ENCODE measurements at regions not wholly inside any gene's neighbourhood (a gene's known extent, or its start where the extent isn't known, plus 50 kb on each side); places are given as distances from the start of the nearest gene placed in this dataset.

DNA sequence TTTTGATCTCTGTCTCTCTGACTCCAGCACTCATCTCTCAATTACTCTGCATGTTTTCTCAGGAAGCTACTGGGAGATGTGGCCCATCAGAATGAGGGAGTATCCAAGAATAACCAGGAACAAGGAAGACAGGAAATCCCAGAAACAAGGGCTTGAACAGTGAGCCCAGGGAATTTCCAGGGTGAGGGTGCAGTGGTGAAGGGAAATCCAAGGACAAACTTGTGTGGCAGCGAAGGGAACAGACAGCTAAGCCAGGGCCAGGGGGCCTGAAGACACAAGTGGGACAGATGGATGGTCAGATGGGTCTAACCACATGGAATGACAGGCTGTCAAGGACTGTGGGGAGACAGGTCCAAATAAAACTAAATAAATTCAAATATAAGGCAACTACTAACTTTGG, 121.8 kb upstream of the ERRFI1 start:
- DNase-seq (no peak), ATAC-seq (no peak)
- Histone ChIP-seq H3K4me1 (ENCODE audit: insufficient read depth, low read length) (no peaks in the 10 kb centered on the region), H4K20me1 (ENCODE audit: low read length) (no peaks in the 10 kb centered on the region), H3F3A (ENCODE audit: low read length, unreplicated experiment) (no peaks in the 10 kb centered on the region), H3K9me2 (replicated peaks; ENCODE audit: low read length) (no peaks in the 10 kb centered on the region), H3K27ac (ENCODE audit: low read length) (no peak overlapping the region), H2AFZ (ENCODE audit: low read length) (no peak overlapping the region), H3K79me2 (ENCODE audit: low read length) (no peaks in the 10 kb centered on the region), H3K27me3 (ENCODE audit: low read length) (no peaks in the 10 kb centered on the region), H3K9me3 (ENCODE audit: low read length) (no peaks in the 10 kb centered on the region), H3K4me2 (ENCODE audit: low read length) (no peak overlapping the region), H3K36me3 (ENCODE audit: low read depth, low read length) (no peaks in the 10 kb centered on the region), H3K9ac (ENCODE audit: low read length) (no peak overlapping the region), H3K4me3 (ENCODE audit: low read length) (no peak overlapping the region)
- no TSS peak for BruUV-seq (replicated peaks)
- POLR2A ChIA-PET (ENCODE audit: unreplicated experiment) = interaction anchor here (0.6 kb wide), 1 partner anchor 56 kb away, joined by 4 read pairs; no protein-coding TSS in a partner anchor
- intact Hi-C loops (cut with micrococcal nuclease) = no loop called here
- CTCF ChIA-PET = no interaction called here
- TF ChIP-seq, protein P1, sequence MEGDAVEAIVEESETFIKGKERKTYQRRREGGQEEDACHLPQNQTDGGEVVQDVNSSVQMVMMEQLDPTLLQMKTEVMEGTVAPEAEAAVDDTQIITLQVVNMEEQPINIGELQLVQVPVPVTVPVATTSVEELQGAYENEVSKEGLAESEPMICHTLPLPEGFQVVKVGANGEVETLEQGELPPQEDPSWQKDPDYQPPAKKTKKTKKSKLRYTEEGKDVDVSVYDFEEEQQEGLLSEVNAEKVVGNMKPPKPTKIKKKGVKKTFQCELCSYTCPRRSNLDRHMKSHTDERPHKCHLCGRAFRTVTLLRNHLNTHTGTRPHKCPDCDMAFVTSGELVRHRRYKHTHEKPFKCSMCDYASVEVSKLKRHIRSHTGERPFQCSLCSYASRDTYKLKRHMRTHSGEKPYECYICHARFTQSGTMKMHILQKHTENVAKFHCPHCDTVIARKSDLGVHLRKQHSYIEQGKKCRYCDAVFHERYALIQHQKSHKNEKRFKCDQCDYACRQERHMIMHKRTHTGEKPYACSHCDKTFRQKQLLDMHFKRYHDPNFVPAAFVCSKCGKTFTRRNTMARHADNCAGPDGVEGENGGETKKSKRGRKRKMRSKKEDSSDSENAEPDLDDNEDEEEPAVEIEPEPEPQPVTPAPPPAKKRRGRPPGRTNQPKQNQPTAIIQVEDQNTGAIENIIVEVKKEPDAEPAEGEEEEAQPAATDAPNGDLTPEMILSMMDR (conservative IDR thresholded peaks at IDR 0.05; ENCODE audit: low read depth, low read length) = no peak
- TF ChIP-seq EZH2phosphoT487 (IDR thresholded peaks at IDR 0.05; ENCODE audit: borderline replicate concordance, low read length) = no peak

DNA sequence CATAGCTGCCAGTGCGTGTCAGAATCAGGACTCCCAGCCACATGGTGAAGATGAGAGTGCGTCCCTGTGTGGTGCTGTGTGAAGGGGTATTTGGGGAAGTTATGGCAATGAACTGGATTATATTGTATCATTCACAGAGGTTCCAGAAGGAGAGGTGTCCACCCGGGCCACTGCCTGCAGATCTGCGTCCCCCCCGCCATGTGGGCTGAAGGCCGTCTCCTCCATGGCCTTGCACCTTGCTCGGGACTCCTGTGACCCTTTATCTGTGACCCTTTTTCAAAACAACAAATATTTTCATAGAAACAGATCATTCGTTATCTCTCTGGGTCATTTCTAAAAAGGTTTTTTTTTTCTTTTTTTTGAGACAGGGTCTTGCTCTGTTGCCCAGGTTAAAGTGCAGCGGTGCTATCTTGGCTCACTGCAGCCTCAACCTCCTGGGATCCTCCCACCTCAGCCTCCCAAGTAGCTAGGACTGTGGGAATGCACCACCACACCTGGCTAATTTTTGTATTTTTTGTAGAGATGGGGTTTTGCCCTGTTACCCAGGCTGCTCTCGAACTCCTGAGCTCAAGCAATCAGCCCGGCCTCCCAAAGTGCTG, 120.2 kb upstream of the ERRFI1 start:
- no peaks in the 10 kb centered on the region for H3K9me2 ChIP-seq (replicated peaks; ENCODE audit: low read length)
- H3K27me3 ChIP-seq (ENCODE audit: low read length) = no peaks in the 10 kb centered on the region
- no peaks in the 10 kb centered on the region for H3K4me1 ChIP-seq (ENCODE audit: insufficient read depth, low read length)
- ChIA-PET CTCF (no interaction called here), POLR2A (ENCODE audit: unreplicated experiment) (no interaction called here)
- no peak overlapping the region for H3K9ac ChIP-seq (ENCODE audit: low read length)
- H2AFZ ChIP-seq (ENCODE audit: low read length) = no peak overlapping the region
- H3K36me3 ChIP-seq (ENCODE audit: low read depth, low read length) = no peaks in the 10 kb centered on the region
- H3K79me2 ChIP-seq (ENCODE audit: low read length) = no peaks in the 10 kb centered on the region
- TF ChIP-seq EZH2phosphoT487 (IDR thresholded peaks at IDR 0.05; ENCODE audit: borderline replicate concordance, low read length) (no peak), EZH2 (IDR thresholded peaks at IDR 0.05; ENCODE audit: low read length, unreplicated experiment) (no peak)
- TF ChIP-seq, protein P1 (conservative IDR thresholded peaks at IDR 0.05; ENCODE audit: low read depth, low read length) = no peak
- no TSS peak for BruUV-seq (replicated peaks)
- ATAC-seq (no peak), DNase-seq (no peak)
- H3K27ac ChIP-seq (ENCODE audit: low read length) = no peak overlapping the region
- intact Hi-C loops (cut with micrococcal nuclease) = no loop called here
- no peak overlapping the region for H3K4me3 ChIP-seq (ENCODE audit: low read length)
- no peak overlapping the region for H3K4me2 ChIP-seq (ENCODE audit: low read length)
- no peaks in the 10 kb centered on the region for H3F3A ChIP-seq (ENCODE audit: low read length, unreplicated experiment)
- H3K9me3 ChIP-seq (ENCODE audit: low read length) = no peaks in the 10 kb centered on the region
- no peaks in the 10 kb centered on the region for H4K20me1 ChIP-seq (ENCODE audit: low read length)

DNA sequence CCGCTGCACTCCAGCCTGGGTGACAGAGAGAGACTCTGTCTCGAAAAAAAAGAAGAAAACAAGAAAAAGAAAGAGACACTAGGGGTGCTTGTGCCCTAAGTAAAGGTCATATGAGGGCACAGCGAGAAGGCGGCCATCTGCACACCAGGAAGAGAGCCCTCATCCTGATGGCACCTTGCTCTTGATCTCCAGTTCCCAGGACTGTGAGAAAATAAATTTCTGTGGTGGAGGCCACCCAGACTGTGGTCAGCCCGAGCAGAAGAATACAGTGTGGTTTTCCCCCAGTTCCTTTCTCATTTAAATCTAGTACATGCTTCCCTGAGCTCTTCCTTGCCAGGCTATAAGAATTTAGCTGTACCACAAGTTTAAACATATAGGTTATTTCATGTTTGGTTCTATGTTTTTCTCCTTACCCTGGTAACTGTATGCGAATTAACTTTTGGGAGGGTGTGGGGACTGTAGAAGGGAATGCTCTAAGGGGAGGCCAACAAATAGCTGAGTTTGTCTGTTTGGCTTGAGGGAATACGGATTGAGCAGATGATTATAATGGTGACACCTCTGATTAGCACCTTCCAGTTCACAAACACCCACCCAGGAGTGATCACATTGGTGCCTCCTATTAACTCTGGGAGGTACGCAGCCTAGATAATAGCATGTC, 119.6 kb upstream of the ERRFI1 start:
- no peak for ATAC-seq
- H3K27ac ChIP-seq (ENCODE audit: low read length) = no peak overlapping the region
- no peaks in the 10 kb centered on the region for H3K4me1 ChIP-seq (ENCODE audit: insufficient read depth, low read length)
- no TSS peak for BruUV-seq (replicated peaks)
- TF ChIP-seq EZH2phosphoT487 (IDR thresholded peaks at IDR 0.05; ENCODE audit: borderline replicate concordance, low read length) (no peak), EZH2 (IDR thresholded peaks at IDR 0.05; ENCODE audit: low read length, unreplicated experiment) (no peak)
- TF ChIP-seq, protein P1 (conservative IDR thresholded peaks at IDR 0.05; ENCODE audit: low read depth, low read length) = no peak
- no peaks in the 10 kb centered on the region for H3K27me3 ChIP-seq (ENCODE audit: low read length)
- ChIA-PET POLR2A (ENCODE audit: unreplicated experiment) (no interaction called here), CTCF (interaction anchor here (0.6 kb wide), 1 partner anchor 71 kb away, joined by 3 read pairs; no protein-coding TSS in a partner anchor)
- intact Hi-C loops (cut with micrococcal nuclease) = no loop called here
- no peak overlapping the region for H2AFZ ChIP-seq (ENCODE audit: low read length)
- DNase-seq = no peak
- H3K9me2 ChIP-seq (replicated peaks; ENCODE audit: low read length) = no peaks in the 10 kb centered on the region
- no peaks in the 10 kb centered on the region for H3F3A ChIP-seq (ENCODE audit: low read length, unreplicated experiment)
- no peaks in the 10 kb centered on the region for H4K20me1 ChIP-seq (ENCODE audit: low read length)
- H3K4me2 ChIP-seq (ENCODE audit: low read length) = no peak overlapping the region
- no peak overlapping the region for H3K9ac ChIP-seq (ENCODE audit: low read length)
- H3K4me3 ChIP-seq (ENCODE audit: low read length) = no peak overlapping the region
- no peaks in the 10 kb centered on the region for H3K79me2 ChIP-seq (ENCODE audit: low read length)
- H3K9me3 ChIP-seq (ENCODE audit: low read length) = no peaks in the 10 kb centered on the region
- H3K36me3 ChIP-seq (ENCODE audit: low read depth, low read length) = no peaks in the 10 kb centered on the region
